ENCODE measurements at regions not wholly inside any gene's neighbourhood (a gene's known extent, or its start where the extent isn't known, plus 50 kb on each side); places are given as distances from the start of the nearest gene placed in this dataset.
A peak's percentile ranks its signal among the peaks of the same experiment; 100 is the strongest.

GRCh38 chr1:188462837-188463236, 1634.1 kb downstream of the PLA2G4A start:
- no peak for DNase-seq

GRCh38 chr1:188463919-188464318, 1635.2 kb downstream of the PLA2G4A start:
- DNase-seq: no peak

GRCh38 chr1:188466539-188466938, 1637.8 kb downstream of the PLA2G4A start:
- no peak for DNase-seq

- peak; percentile 32 for DNase-seq
Measured at GRCh38 chr1:188476606-188477005, 1647.9 kb downstream of the PLA2G4A start.

GRCh38 chr1:188489336-188490112, 1660.8 kb downstream of the PLA2G4A start:
- peak; percentile 81 for DNase-seq

- no peak for DNase-seq
Measured at GRCh38 chr1:188496506-188496905, 1667.8 kb downstream of the PLA2G4A start.

- no peak for DNase-seq
Measured at GRCh38 chr1:188497020-188497419, 1668.3 kb downstream of the PLA2G4A start.

GRCh38 chr1:188499690-188500089, 1670.9 kb downstream of the PLA2G4A start:
- DNase-seq: peak; percentile 12

- no peak for DNase-seq
Measured at GRCh38 chr1:188514917-188515316, 1686.2 kb downstream of the PLA2G4A start.

GRCh38 chr1:188517139-188517538, 1688.4 kb downstream of the PLA2G4A start:
- DNase-seq: no peak

GRCh38 chr1:188551176-188551575, 1722.4 kb downstream of the PLA2G4A start:
- DNase-seq: no peak

- DNase-seq: no peak
Measured at GRCh38 chr1:188557053-188557452, 1728.3 kb downstream of the PLA2G4A start.

- no peak for DNase-seq
Measured at GRCh38 chr1:188582911-188583532, 1754.3 kb downstream of the PLA2G4A start.

GRCh38 chr1:188584119-188584518, 1755.4 kb downstream of the PLA2G4A start:
- DNase-seq: no peak

GRCh38 chr1:188590641-188591040, 1761.9 kb downstream of the PLA2G4A start:
- no peak for DNase-seq

GRCh38 chr1:188594542-188595235, 1765.9 kb downstream of the PLA2G4A start:
- no peak for DNase-seq

- no peak for DNase-seq
Measured at GRCh38 chr1:188599313-188599712, 1770.6 kb downstream of the PLA2G4A start.

GRCh38 chr1:188611432-188611831, 1782.7 kb downstream of the PLA2G4A start:
- DNase-seq: no peak

- DNase-seq: peak; percentile 30
Measured at GRCh38 chr1:188615321-188615720, 1786.6 kb downstream of the PLA2G4A start.

- DNase-seq: no peak
Measured at GRCh38 chr1:188620236-188620635, 1791.5 kb downstream of the PLA2G4A start.

GRCh38 chr1:188641566-188642211, 1812.9 kb downstream of the PLA2G4A start:
- DNase-seq: no peak

GRCh38 chr1:188642704-188643103, 1814.0 kb downstream of the PLA2G4A start:
- DNase-seq: no peak

GRCh38 chr1:188652678-188653077, 1823.9 kb downstream of the PLA2G4A start:
- DNase-seq: peak; percentile 88

All from fibroblast of skin of back (primary cell).